ENCODE measurements at regions not wholly inside any gene's neighbourhood (a gene's known extent, or its start where the extent isn't known, plus 50 kb on each side); places are given as distances from the start of the nearest gene placed in this dataset.

GRCh38 chr14:95034788-95035187 is 122.5 kb downstream of the DICER1 start:
- Histone ChIP-seq H3K4me2 (no peak overlapping the region), H3K4me1 (ENCODE audit: insufficient read depth) (no peaks in the 10 kb centered on the region), H3K79me2 (no peaks in the 10 kb centered on the region), H4K20me1 (ENCODE audit: insufficient read depth, poor library complexity, severe bottlenecking) (no peaks in the 10 kb centered on the region), H3K4me3 (no peak overlapping the region), H3K9me3 (ENCODE audit: low read depth) (peaks cover 4% of the 10 kb centered on the region), H3K36me3 (replicated peaks; ENCODE audit: insufficient read depth, low read depth) (no peaks in the 10 kb centered on the region), H3K27me3 (no peaks in the 10 kb centered on the region), H2AFZ (no peak overlapping the region), H3K9me2 (replicated peaks; ENCODE audit: insufficient read depth) (no peaks in the 10 kb centered on the region), H3K27ac (no peak overlapping the region)
- no peak for DNase-seq (ENCODE audit: low spot score)
- TF ChIP-seq, protein P1, sequence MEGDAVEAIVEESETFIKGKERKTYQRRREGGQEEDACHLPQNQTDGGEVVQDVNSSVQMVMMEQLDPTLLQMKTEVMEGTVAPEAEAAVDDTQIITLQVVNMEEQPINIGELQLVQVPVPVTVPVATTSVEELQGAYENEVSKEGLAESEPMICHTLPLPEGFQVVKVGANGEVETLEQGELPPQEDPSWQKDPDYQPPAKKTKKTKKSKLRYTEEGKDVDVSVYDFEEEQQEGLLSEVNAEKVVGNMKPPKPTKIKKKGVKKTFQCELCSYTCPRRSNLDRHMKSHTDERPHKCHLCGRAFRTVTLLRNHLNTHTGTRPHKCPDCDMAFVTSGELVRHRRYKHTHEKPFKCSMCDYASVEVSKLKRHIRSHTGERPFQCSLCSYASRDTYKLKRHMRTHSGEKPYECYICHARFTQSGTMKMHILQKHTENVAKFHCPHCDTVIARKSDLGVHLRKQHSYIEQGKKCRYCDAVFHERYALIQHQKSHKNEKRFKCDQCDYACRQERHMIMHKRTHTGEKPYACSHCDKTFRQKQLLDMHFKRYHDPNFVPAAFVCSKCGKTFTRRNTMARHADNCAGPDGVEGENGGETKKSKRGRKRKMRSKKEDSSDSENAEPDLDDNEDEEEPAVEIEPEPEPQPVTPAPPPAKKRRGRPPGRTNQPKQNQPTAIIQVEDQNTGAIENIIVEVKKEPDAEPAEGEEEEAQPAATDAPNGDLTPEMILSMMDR (IDR thresholded peaks at IDR 0.05; ENCODE audit: poor library complexity): no peak
- TF ChIP-seq EZH2 (IDR thresholded peaks at IDR 0.05; ENCODE audit: borderline replicate concordance) (no peak), EZH2phosphoT487 (IDR thresholded peaks at IDR 0.05; ENCODE audit: low read depth, severe bottlenecking, unreplicated experiment) (no peak)
- 77% methylated on average over 5 of the region's 5 CpGs for WGBS (ENCODE audit: low lambda C conversion rate, missing lambda C conversion rate)

GRCh38 chr14:95033682-95034632 is 123.4 kb downstream of the DICER1 start:
- no peaks in the 10 kb centered on the region for H3K79me2 ChIP-seq
- H3K36me3 ChIP-seq (replicated peaks; ENCODE audit: insufficient read depth, low read depth): no peaks in the 10 kb centered on the region
- no peaks in the 10 kb centered on the region for H3K9me2 ChIP-seq (replicated peaks; ENCODE audit: insufficient read depth)
- no peaks in the 10 kb centered on the region for H4K20me1 ChIP-seq (ENCODE audit: insufficient read depth, poor library complexity, severe bottlenecking)
- 82% methylated on average over 8 of the region's 8 CpGs for WGBS (ENCODE audit: low lambda C conversion rate, missing lambda C conversion rate)
- no peak overlapping the region for H2AFZ ChIP-seq
- TF ChIP-seq EZH2phosphoT487 (IDR thresholded peaks at IDR 0.05; ENCODE audit: low read depth, severe bottlenecking, unreplicated experiment) (no peak), EZH2 (IDR thresholded peaks at IDR 0.05; ENCODE audit: borderline replicate concordance) (no peak)
- TF ChIP-seq, protein P1 (IDR thresholded peaks at IDR 0.05; ENCODE audit: poor library complexity): no peak
- H3K9me3 ChIP-seq (ENCODE audit: low read depth): peaks cover 4% of the 10 kb centered on the region
- no peaks in the 10 kb centered on the region for H3K4me1 ChIP-seq (ENCODE audit: insufficient read depth)
- no peak overlapping the region for H3K27ac ChIP-seq
- H3K27me3 ChIP-seq: no peaks in the 10 kb centered on the region
- H3K4me3 ChIP-seq: no peak overlapping the region
- no peak overlapping the region for H3K4me2 ChIP-seq
- no peak for DNase-seq (ENCODE audit: low spot score)

- no peak overlapping the region for H3K4me3 ChIP-seq
- no peak for DNase-seq (ENCODE audit: low spot score)
- no peaks in the 10 kb centered on the region for H3K36me3 ChIP-seq (replicated peaks; ENCODE audit: insufficient read depth, low read depth)
- no peaks in the 10 kb centered on the region for H3K9me2 ChIP-seq (replicated peaks; ENCODE audit: insufficient read depth)
- H3K27me3 ChIP-seq: no peaks in the 10 kb centered on the region
- no peak overlapping the region for H2AFZ ChIP-seq
- H3K9me3 ChIP-seq (ENCODE audit: low read depth): peaks cover 4% of the 10 kb centered on the region
- WGBS (ENCODE audit: low lambda C conversion rate, missing lambda C conversion rate): 88% methylated on average over 4 of the region's 4 CpGs
- TF ChIP-seq, protein P1 (IDR thresholded peaks at IDR 0.05; ENCODE audit: poor library complexity): no peak
- TF ChIP-seq EZH2 (IDR thresholded peaks at IDR 0.05; ENCODE audit: borderline replicate concordance): no peak
- TF ChIP-seq EZH2phosphoT487 (IDR thresholded peaks at IDR 0.05; ENCODE audit: low read depth, severe bottlenecking, unreplicated experiment): no peak
- H4K20me1 ChIP-seq (ENCODE audit: insufficient read depth, poor library complexity, severe bottlenecking): no peaks in the 10 kb centered on the region
- no peaks in the 10 kb centered on the region for H3K4me1 ChIP-seq (ENCODE audit: insufficient read depth)
- H3K4me2 ChIP-seq: no peak overlapping the region
- no peak overlapping the region for H3K27ac ChIP-seq
- no peaks in the 10 kb centered on the region for H3K79me2 ChIP-seq
Measured at GRCh38 chr14:95033031-95033430, 124.3 kb downstream of the DICER1 start.
